ENCODE measurements at regions not wholly inside any gene's neighbourhood (a gene's known extent, or its start where the extent isn't known, plus 50 kb on each side); places are given as distances from the start of the nearest gene placed in this dataset.

GRCh38 chr14:22098435-22098834 lies 424.8 kb upstream of the OR4E1 start:
- no peak for TF ChIP-seq CTCF (optimal IDR thresholded peaks at IDR 0.05 in 1 of 3, IDR thresholded peaks at IDR 0.05 in 1 of 3, conservative IDR thresholded peaks at IDR 0.05 in 1 of 3; ENCODE audit: extremely low read depth in 1 of 3, insufficient read depth in 2 of 3, low read length in 3 of 3)
- TF ChIP-seq EZH2 (IDR thresholded peaks at IDR 0.05; ENCODE audit: low read length) = no peak
